H9 (cell line): ENCODE measurements at regions not wholly inside any gene's neighbourhood (a gene's known extent, or its start where the extent isn't known, plus 50 kb on each side); places are given as distances from the start of the nearest gene placed in this dataset.

Experiments
- DNase-seq: peaks from one replicate; pipeline ENCODE4 v3.0.0-alpha.2; 2017
- H2AFZ ChIP-seq: one replicate; pipeline ENCODE4 v1.6.1; 2013; ENCODE audit warnings: mild to moderate bottlenecking, low read length, control low read depth, moderate library complexity
- H2AK5ac ChIP-seq: 2 replicates; pipeline ENCODE4 v1.6.1; 2013; ENCODE audit warnings: low read length, control low read depth, mixed read lengths; ENCODE audit not compliant: insufficient read length
- H2BK120ac ChIP-seq: one replicate; pipeline ENCODE4 v1.6.1; 2013; ENCODE audit warnings: low read depth, mild to moderate bottlenecking, low read length, control low read depth, inconsistent platforms; ENCODE audit not compliant: poor library complexity, severe bottlenecking
- H2BK12ac ChIP-seq: 2 replicates; pipeline ENCODE4 v1.6.1; 2013; ENCODE audit warnings: low read length, control low read depth, mixed read lengths, low read depth; ENCODE audit not compliant: insufficient read length
- H2BK15ac ChIP-seq: 2 replicates; pipeline ENCODE4 v1.6.1; 2013; ENCODE audit warnings: low read depth, low read length, control low read depth
- H2BK20ac ChIP-seq: one replicate; pipeline ENCODE4 v1.6.1; 2013; ENCODE audit warnings: low read depth, mild to moderate bottlenecking, low read length, control low read depth, inconsistent platforms; ENCODE audit not compliant: poor library complexity, severe bottlenecking
- H2BK5ac ChIP-seq: 2 replicates; pipeline ENCODE4 v1.6.1; 2013; ENCODE audit warnings: low read length, control low read depth, mixed read lengths; ENCODE audit not compliant: insufficient read length
- H3K14ac ChIP-seq: 2 replicates; pipeline ENCODE4 v1.6.1; 2013; ENCODE audit warnings: low read length, control low read depth; ENCODE audit not compliant: insufficient read depth
- H3K18ac ChIP-seq: 2 replicates; pipeline ENCODE4 v1.6.1; 2013; ENCODE audit warnings: low read depth, mild to moderate bottlenecking, mixed read lengths, low read length, control low read depth; ENCODE audit not compliant: insufficient read length
- H3K23ac ChIP-seq: 2 replicates; pipeline ENCODE4 v1.6.1; 2013; ENCODE audit warnings: low read length, control low read depth, mixed read lengths, low read depth; ENCODE audit not compliant: insufficient read length
- H3K23me2 ChIP-seq: 2 replicates; pipeline ENCODE4 v1.6.1; 2013; ENCODE audit warnings: low read depth, mild to moderate bottlenecking, mixed read lengths, low read length, control low read depth; ENCODE audit not compliant: insufficient read length, poor library complexity, severe bottlenecking
- H3K27ac ChIP-seq: 2 replicates; pipeline ENCODE4 v1.5.1; 2013; ENCODE audit warnings: low read length, control low read depth, mixed read lengths, low read depth; ENCODE audit not compliant: insufficient read length
- H3K27me3 ChIP-seq: 2 replicates; pipeline ENCODE4 v1.6.1; 2013; ENCODE audit warnings: low read length, control low read depth, inconsistent platforms; ENCODE audit not compliant: insufficient read depth
- H3K4ac ChIP-seq: 2 replicates; pipeline ENCODE4 v1.6.1; 2013; ENCODE audit warnings: low read depth, mild to moderate bottlenecking, control low read depth, inconsistent platforms, low read length, moderate library complexity
- H3K4me1 ChIP-seq: 2 replicates; pipeline ENCODE4 v1.6.1; 2013; ENCODE audit warnings: low read length, control low read depth, inconsistent platforms; ENCODE audit not compliant: insufficient read depth
- H3K4me2 ChIP-seq: 2 replicates; pipeline ENCODE4 v1.6.1; 2013; ENCODE audit warnings: low read length, control low read depth, mixed read lengths; ENCODE audit not compliant: insufficient read length, insufficient read depth
- H3K56ac ChIP-seq: 2 replicates; pipeline ENCODE4 v1.6.1; 2013; ENCODE audit warnings: low read depth, mild to moderate bottlenecking, mixed read lengths, low read length, control low read depth; ENCODE audit not compliant: insufficient read length
- H3K79me1 ChIP-seq: 2 replicates; pipeline ENCODE4 v1.6.1; 2013; ENCODE audit warnings: low read depth, mild to moderate bottlenecking, moderate library complexity, low read length, control low read depth, inconsistent platforms; ENCODE audit not compliant: insufficient read depth, poor library complexity, severe bottlenecking
- H3K79me2 ChIP-seq: 2 replicates; pipeline ENCODE4 v1.6.1; 2013; ENCODE audit warnings: low read length, control low read depth, inconsistent platforms; ENCODE audit not compliant: insufficient read depth
- H3K9ac ChIP-seq: 2 replicates; pipeline ENCODE4 v1.6.1; 2013; ENCODE audit warnings: low read length, control low read depth, mixed read lengths; ENCODE audit not compliant: insufficient read length; ENCODE audit errors: extremely low read depth
- H3K9me3 ChIP-seq: one replicate; pipeline ENCODE4 v1.6.1; 2013; ENCODE audit warnings: low read depth, low read length, inconsistent platforms; ENCODE audit not compliant: control insufficient read depth
- H3T11ph ChIP-seq: one replicate; pipeline ENCODE4 v1.6.1; 2013; ENCODE audit warnings: mild to moderate bottlenecking, low read length, control low read depth, inconsistent platforms
- H4K20me1 ChIP-seq: one replicate; pipeline ENCODE4 v1.6.1; 2013; ENCODE audit not compliant: control insufficient read depth, insufficient read length, insufficient read depth
- H4K5ac ChIP-seq: 2 replicates; pipeline ENCODE4 v1.6.1; 2013; ENCODE audit warnings: low read depth, mild to moderate bottlenecking, mixed read lengths, low read length, control low read depth; ENCODE audit not compliant: insufficient read length
- H4K8ac ChIP-seq: replicated peaks from 2 replicates; pipeline ENCODE4 v1.6.1; 2013; ENCODE audit warnings: low read length, control low read depth, mixed read lengths, low read depth; ENCODE audit not compliant: insufficient read length
- H4K91ac ChIP-seq: 2 replicates; pipeline ENCODE4 v1.6.1; 2013; ENCODE audit warnings: low read depth, mild to moderate bottlenecking, moderate library complexity, mixed read lengths, low read length, control low read depth; ENCODE audit not compliant: insufficient read length
- H3K27ac Mint-ChIP-seq, 3 experiments: 2 replicates in 2 of 3; 3 replicates in 1 of 3; pipeline ENCODE4 v1.8.0; 2020 to 2021; ENCODE audit warnings: mixed read lengths in 3 of 3, mild to moderate bottlenecking in 1 of 3, moderate library complexity in 1 of 3
- H3K27me3 Mint-ChIP-seq: 2 replicates; pipeline ENCODE4 v1.8.0; 2021; ENCODE audit warnings: low read depth, mild to moderate bottlenecking, moderate library complexity, mixed read lengths
- H3K36me3 Mint-ChIP-seq, 3 experiments: 2 replicates in 2 of 3; 3 replicates in 1 of 3; pipeline ENCODE4 v1.8.0; 2020 to 2021; ENCODE audit warnings: low read depth in 3 of 3, mixed read lengths in 3 of 3; ENCODE audit not compliant: insufficient read depth in 1 of 3
- H3K4me1 Mint-ChIP-seq, 2 experiments: 2 replicates each; pipeline ENCODE4 v1.8.0; 2020; ENCODE audit warnings: mixed read lengths in 2 of 2
- H3K4me3 Mint-ChIP-seq, 2 experiments: 2 replicates in 1 of 2; 3 replicates in 1 of 2; pipeline ENCODE4 v1.8.0; 2020 to 2021; ENCODE audit warnings: mild to moderate bottlenecking in 2 of 2, mixed read lengths in 2 of 2, moderate library complexity in 1 of 2
- H3K9me3 Mint-ChIP-seq, 2 experiments: 2 replicates in 1 of 2; 3 replicates in 1 of 2; pipeline ENCODE4 v1.8.0; 2020; ENCODE audit warnings: mild to moderate bottlenecking in 2 of 2, mixed read lengths in 2 of 2, moderate library complexity in 1 of 2
- CTCF ChIP-seq: fragments of 200-600 bp; sonication (generic); conservative IDR thresholded peaks from 3 replicates; pipeline ENCODE4 v1.8.0; 2021; ENCODE audit warnings: antibody characterized with exemption, mild to moderate bottlenecking
- WGBS: extraction: QIAGEN DNeasy Blood & Tissue Kit; methylation state at CpG from one replicate; pipeline ENCODE4 v1.1.7; 2013; ENCODE audit warnings: missing lambda C conversion rate, low lambda C conversion rate, mixed read lengths; ENCODE audit not compliant: insufficient read length; ENCODE audit errors: extremely low coverage; 5-methylcytosine and 5-hydroxymethylcytosine counted together

DNA sequence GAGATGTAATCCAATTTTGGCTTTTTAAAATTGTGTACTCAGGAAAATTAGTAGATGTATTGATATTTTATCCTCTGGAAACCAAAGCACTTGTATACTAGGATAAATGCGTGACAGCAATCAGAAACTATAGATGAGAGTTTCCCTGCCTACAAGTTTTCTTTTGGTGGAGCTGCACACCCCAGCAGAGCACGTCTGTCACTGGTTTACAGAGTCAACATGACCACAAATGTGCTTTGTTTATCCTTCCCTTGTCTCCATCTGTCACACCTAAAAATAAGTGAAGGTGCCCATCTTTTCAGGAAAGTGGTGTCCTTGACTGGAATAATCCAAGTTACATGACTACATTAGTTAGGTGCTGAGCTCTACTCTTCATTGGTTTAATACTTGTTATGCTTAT lies 210.4 kb upstream of the DSEL start:
- H3K9me3 Mint-ChIP-seq = peaks cover 7% of the 10 kb centered on the region in 2 experiments
- H3K9me3 ChIP-seq = no peaks in the 10 kb centered on the region
- no peak overlapping the region for H2BK15ac ChIP-seq
- WGBS = no CpG with 5 or more reads among the region's 2 CpGs
- H3K27me3 Mint-ChIP-seq = no peaks in the 10 kb centered on the region
- H3K36me3 Mint-ChIP-seq = peaks cover 0 to 9% (median 2%) of the 10 kb centered on the region in 3 experiments; a peak in 2 of 7 replicates
- H3K27ac ChIP-seq = no peak overlapping the region
- H3K27me3 ChIP-seq = no peaks in the 10 kb centered on the region
- H2BK12ac ChIP-seq = no peak overlapping the region
- H3K79me2 ChIP-seq = no peaks in the 10 kb centered on the region
- no peak overlapping the region for H3K4ac ChIP-seq
- H2BK120ac ChIP-seq = no peak overlapping the region
- no peak overlapping the region for H3K27ac Mint-ChIP-seq
- no peak overlapping the region for H2AFZ ChIP-seq
- H3T11ph ChIP-seq = no peak overlapping the region
- H4K5ac ChIP-seq = no peak overlapping the region
- no peak overlapping the region for H2BK20ac ChIP-seq
- H3K18ac ChIP-seq = no peak overlapping the region
- H3K4me1 ChIP-seq = no peaks in the 10 kb centered on the region
- DNase-seq = no peak
- no peak overlapping the region for H4K91ac ChIP-seq
- H4K20me1 ChIP-seq = no peaks in the 10 kb centered on the region
- no peak overlapping the region for H3K4me2 ChIP-seq
- no peak overlapping the region for H3K14ac ChIP-seq
- H3K4me1 Mint-ChIP-seq = no peaks in the 10 kb centered on the region
- no peak overlapping the region for H3K56ac ChIP-seq
- no peak for TF ChIP-seq CTCF
- no peak overlapping the region for H2BK5ac ChIP-seq
- no peak overlapping the region for H2AK5ac ChIP-seq
- no peak overlapping the region for H3K9ac ChIP-seq
- no peaks in the 10 kb centered on the region for H3K79me1 ChIP-seq
- no peak overlapping the region for H3K4me3 Mint-ChIP-seq
- H3K23me2 ChIP-seq = no peaks in the 10 kb centered on the region
- no peak overlapping the region for H3K23ac ChIP-seq
- H4K8ac ChIP-seq = no peak overlapping the region
